Neural progenitor cell (in vitro differentiated cells): ENCODE measurements at regions not wholly inside any gene's neighbourhood (a gene's known extent, or its start where the extent isn't known, plus 50 kb on each side); places are given as distances from the start of the nearest gene placed in this dataset.

Experiments used
- DNase-seq: peaks from one replicate; pipeline ENCODE4 v3.0.0-alpha.2; 2016; ENCODE audit warnings: low spot score
- H2AFZ ChIP-seq: fragments of 200-600 bp; sonication (generic); replicated peaks from 2 replicates; pipeline ENCODE4 v1.6.1; 2016; ENCODE audit warnings: antibody characterized with exemption
- H3F3A ChIP-seq: fragments of 200-600 bp; sonication (generic); 2 replicates; pipeline ENCODE4 v1.6.1; 2016; ENCODE audit warnings: antibody characterized with exemption, low read depth
- H3K27ac ChIP-seq: fragments of 200-600 bp; sonication (generic); 2 replicates; pipeline ENCODE4 v1.5.1; 2016; ENCODE audit warnings: mild to moderate bottlenecking
- H3K27me3 ChIP-seq: fragments of 200-600 bp; sonication (generic); 2 replicates; pipeline ENCODE4 v1.6.1; 2016; ENCODE audit warnings: mild to moderate bottlenecking, moderate library complexity
- H3K36me3 ChIP-seq: fragments of 200-600 bp; sonication (generic); 2 replicates; pipeline ENCODE4 v1.5.1; 2016
- H3K4me1 ChIP-seq: fragments of 200-600 bp; sonication (generic); 2 replicates; pipeline ENCODE4 v1.6.1; 2016; ENCODE audit warnings: mixed run types
- H3K4me2 ChIP-seq: fragments of 200-600 bp; sonication (generic); 2 replicates; pipeline ENCODE4 v1.6.1; 2016
- H3K4me3 ChIP-seq: fragments of 200-600 bp; sonication (generic); 2 replicates; pipeline ENCODE4 v1.5.1; 2016
- H3K79me2 ChIP-seq: fragments of 200-600 bp; sonication (generic); 2 replicates; pipeline ENCODE4 v1.6.1; 2016; ENCODE audit warnings: low read depth
- H3K9ac ChIP-seq: fragments of 200-600 bp; sonication (generic); 2 replicates; pipeline ENCODE4 v1.6.1; 2016
- H3K9me3 ChIP-seq: fragments of 200-600 bp; sonication (generic); 2 replicates; pipeline ENCODE4 v1.5.1; 2016; ENCODE audit warnings: low read depth
- H4K20me1 ChIP-seq: fragments of 200-600 bp; sonication (generic); 2 replicates; pipeline ENCODE4 v1.6.1; 2016; ENCODE audit warnings: low read depth
- H3K27ac Mint-ChIP-seq: 3 replicates; pipeline ENCODE4 v1.8.0; 2021; ENCODE audit warnings: mixed read lengths
- H3K27me3 Mint-ChIP-seq: 2 replicates; pipeline ENCODE4 v1.8.0; 2022; ENCODE audit warnings: low read depth, mild to moderate bottlenecking, inconsistent platforms, moderate library complexity, mixed read lengths; ENCODE audit not compliant: insufficient read depth
- H3K36me3 Mint-ChIP-seq: 3 replicates; pipeline ENCODE4 v1.8.0; 2021; ENCODE audit warnings: mixed read lengths
- H3K4me1 Mint-ChIP-seq: 3 replicates; pipeline ENCODE4 v1.8.0; 2021; ENCODE audit warnings: mixed read lengths
- H3K4me3 Mint-ChIP-seq: 3 replicates; pipeline ENCODE4 v1.8.0; 2021; ENCODE audit warnings: mild to moderate bottlenecking, moderate library complexity, mixed read lengths
- H3K9me3 Mint-ChIP-seq: 3 replicates; pipeline ENCODE4 v1.8.0; 2020; ENCODE audit warnings: mixed read lengths
- CTCF ChIP-seq: fragments of 200-600 bp; sonication (generic); IDR thresholded peaks from 2 replicates; pipeline ENCODE4 v1.5.1; 2017; ENCODE audit warnings: antibody characterized with exemption, mild to moderate bottlenecking
- EZH2 ChIP-seq: fragments of 200-600 bp; sonication (generic); IDR thresholded peaks from 2 replicates; pipeline ENCODE4 v1.6.1; 2017; ENCODE audit warnings: antibody characterized with exemption, mild to moderate bottlenecking, moderate library complexity
- EZH2phosphoT487 ChIP-seq: fragments of 200-600 bp; sonication (generic); IDR thresholded peaks from 2 replicates; pipeline ENCODE4 v1.6.1; 2017; ENCODE audit warnings: antibody characterized with exemption

DNA sequence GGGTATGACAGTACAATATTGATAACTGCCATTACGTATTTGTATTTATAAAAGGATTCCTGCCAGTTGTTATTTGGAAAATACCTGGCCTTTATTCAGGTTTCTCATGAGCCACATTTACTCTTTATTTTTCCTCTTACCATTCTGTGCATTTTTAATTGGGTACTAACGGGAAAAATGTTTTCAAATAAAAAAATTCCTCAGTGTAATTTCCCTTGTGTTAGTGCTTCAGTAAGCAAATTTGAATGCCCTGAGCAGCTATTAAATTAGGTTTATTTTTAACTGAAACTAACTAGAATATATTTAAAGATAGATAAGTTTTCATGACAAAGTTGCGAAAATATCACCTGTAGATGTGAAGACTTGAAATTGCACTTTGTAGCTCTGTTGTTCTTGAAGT lies 146.0 kb downstream of the PTCHD4 start:
- H3K4me1 ChIP-seq, result no peaks in the 10 kb centered on the region
- Mint-ChIP-seq H3K36me3 (no peaks in the 10 kb centered on the region), H3K27me3 (no peaks in the 10 kb centered on the region), H3K4me1 (no peaks in the 10 kb centered on the region), H3K27ac (no peak overlapping the region), H3K9me3 (no peaks in the 10 kb centered on the region), H3K4me3 (no peak overlapping the region)
- H3F3A ChIP-seq, result no peaks in the 10 kb centered on the region
- no peak for DNase-seq
- H2AFZ ChIP-seq, result no peak overlapping the region
- H3K4me3 ChIP-seq, result no peak overlapping the region
- no peaks in the 10 kb centered on the region for H3K36me3 ChIP-seq
- H3K4me2 ChIP-seq, result no peak overlapping the region
- no peaks in the 10 kb centered on the region for H4K20me1 ChIP-seq
- no peaks in the 10 kb centered on the region for H3K27me3 ChIP-seq
- H3K27ac ChIP-seq, result no peak overlapping the region
- no peaks in the 10 kb centered on the region for H3K79me2 ChIP-seq
- TF ChIP-seq EZH2phosphoT487, result no peak
- TF ChIP-seq CTCF, result no peak
- no peak for TF ChIP-seq EZH2
- no peaks in the 10 kb centered on the region for H3K9me3 ChIP-seq
- H3K9ac ChIP-seq, result no peak overlapping the region

GRCh38 chr6:47952640-47953039 lies 158.4 kb downstream of the PTCHD4 start:
- Mint-ChIP-seq H3K9me3 (no peaks in the 10 kb centered on the region), H3K4me1 (no peaks in the 10 kb centered on the region), H3K4me3 (no peak overlapping the region), H3K36me3 (no peaks in the 10 kb centered on the region), H3K27me3 (peaks cover 2% of the 10 kb centered on the region), H3K27ac (no peak overlapping the region)
- H3K79me2 ChIP-seq, result no peaks in the 10 kb centered on the region
- no peak overlapping the region for H3K27ac ChIP-seq
- H3K9ac ChIP-seq, result no peak overlapping the region
- H3K4me3 ChIP-seq, result no peak overlapping the region
- no peaks in the 10 kb centered on the region for H3K27me3 ChIP-seq
- no peak overlapping the region for H3K4me2 ChIP-seq
- TF ChIP-seq CTCF (no peak), EZH2 (no peak), EZH2phosphoT487 (no peak)
- DNase-seq, result no peak
- no peak overlapping the region for H2AFZ ChIP-seq
- H4K20me1 ChIP-seq, result no peaks in the 10 kb centered on the region
- no peaks in the 10 kb centered on the region for H3F3A ChIP-seq
- H3K36me3 ChIP-seq, result no peaks in the 10 kb centered on the region
- no peaks in the 10 kb centered on the region for H3K9me3 ChIP-seq
- H3K4me1 ChIP-seq, result no peaks in the 10 kb centered on the region

DNA sequence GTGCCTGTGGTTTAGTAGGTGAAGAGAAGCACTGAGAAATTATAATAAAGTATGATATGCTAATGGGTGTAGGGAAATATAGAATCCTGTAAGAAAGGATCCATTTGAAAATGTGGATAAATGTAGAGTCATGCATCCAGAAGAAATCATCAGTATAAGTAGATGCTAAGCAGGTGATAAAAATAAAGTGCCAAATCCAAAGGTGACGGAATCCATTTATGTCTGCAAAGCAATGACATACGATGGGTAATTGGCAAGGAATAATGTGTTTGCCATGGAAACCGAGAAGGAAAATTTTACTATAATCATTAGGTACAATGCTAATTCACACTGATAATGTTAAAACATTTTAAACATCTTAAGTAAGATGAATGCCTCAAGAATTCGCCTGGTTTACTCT lies 163.0 kb downstream of the OPN5 start:
- Histone ChIP-seq H2AFZ (no peak overlapping the region), H3F3A (no peaks in the 10 kb centered on the region), H3K36me3 (no peaks in the 10 kb centered on the region), H3K4me3 (no peak overlapping the region), H3K9me3 (no peaks in the 10 kb centered on the region), H4K20me1 (no peaks in the 10 kb centered on the region), H3K79me2 (no peaks in the 10 kb centered on the region), H3K4me2 (no peak overlapping the region), H3K4me1 (no peaks in the 10 kb centered on the region), H3K27ac (no peak overlapping the region), H3K27me3 (no peaks in the 10 kb centered on the region), H3K9ac (no peak overlapping the region)
- Mint-ChIP-seq H3K4me3 (no peak overlapping the region), H3K27me3 (peaks cover 2% of the 10 kb centered on the region), H3K36me3 (no peaks in the 10 kb centered on the region), H3K4me1 (no peaks in the 10 kb centered on the region), H3K9me3 (peaks cover 4% of the 10 kb centered on the region), H3K27ac (no peak overlapping the region)
- DNase-seq, result no peak
- TF ChIP-seq CTCF (no peak), EZH2phosphoT487 (no peak), EZH2 (no peak)

GRCh38 chr6:47938405-47938804 lies 156.6 kb downstream of the OPN5 start:
- H3K27ac Mint-ChIP-seq, result no peak overlapping the region
- H3K4me1 ChIP-seq, result no peaks in the 10 kb centered on the region
- H3K36me3 ChIP-seq, result no peaks in the 10 kb centered on the region
- H3K4me1 Mint-ChIP-seq, result no peaks in the 10 kb centered on the region
- no peak overlapping the region for H2AFZ ChIP-seq
- no peak overlapping the region for H3K27ac ChIP-seq
- TF ChIP-seq CTCF, result no peak
- no peak for TF ChIP-seq EZH2phosphoT487
- TF ChIP-seq EZH2, result no peak
- H3K4me2 ChIP-seq, result no peak overlapping the region
- H3K9ac ChIP-seq, result no peak overlapping the region
- H4K20me1 ChIP-seq, result no peaks in the 10 kb centered on the region
- H3K4me3 ChIP-seq, result no peak overlapping the region
- H3K4me3 Mint-ChIP-seq, result no peak overlapping the region
- H3F3A ChIP-seq, result no peaks in the 10 kb centered on the region
- H3K9me3 ChIP-seq, result no peaks in the 10 kb centered on the region
- peaks cover 4% of the 10 kb centered on the region for H3K9me3 Mint-ChIP-seq
- no peaks in the 10 kb centered on the region for H3K36me3 Mint-ChIP-seq
- H3K27me3 ChIP-seq, result no peaks in the 10 kb centered on the region
- no peaks in the 10 kb centered on the region for H3K27me3 Mint-ChIP-seq
- H3K79me2 ChIP-seq, result no peaks in the 10 kb centered on the region
- no peak for DNase-seq
